Esophagus muscularis mucosa (tissue), 4 donors: ENCODE measurements at regions not wholly inside any gene's neighbourhood (a gene's known extent, or its start where the extent isn't known, plus 50 kb on each side); places are given as distances from the start of the nearest gene placed in this dataset.

Experiments
- DNase-seq: peaks from one replicate; pipeline ENCODE4 v3.0.0-alpha.2; 2017; ENCODE audit errors: extremely low spot score
- H3K27ac ChIP-seq, 4 donors: fragments of 200-600 bp; sonication (generic); replicated peaks in 1 of 4; 1 replicate in 3 of 4; 2 replicates in 1 of 4; pipeline ENCODE4 v1.5.1; 2016 to 2019; ENCODE audit warnings: mild to moderate bottlenecking in 1 of 4
- H3K27me3 ChIP-seq, 4 donors: fragments of 200-600 bp; sonication (generic); one replicate each; pipeline versions ENCODE4 v1.5.1 to v1.6.0; 2016 to 2019
- H3K36me3 ChIP-seq, 4 donors: fragments of 200-600 bp; sonication (generic); one replicate each; pipeline ENCODE4 v1.5.1; 2016 to 2019
- H3K4me1 ChIP-seq, 4 donors: fragments of 200-600 bp; sonication (generic); one replicate each; pipeline ENCODE4 v1.5.1; 2016 to 2019
- H3K4me3 ChIP-seq, 4 donors: fragments of 200-600 bp; sonication (generic); 1 replicate in 2 of 4; 2 replicates in 2 of 4; pipeline ENCODE4 v1.5.1; 2016 to 2019; ENCODE audit warnings: mild to moderate bottlenecking in 4 of 4, moderate library complexity in 1 of 4
- H3K9me3 ChIP-seq, 4 donors: fragments of 200-600 bp; sonication (generic); 1 replicate in 3 of 4; 2 replicates in 1 of 4; pipeline ENCODE4 v1.5.1; 2016 to 2019
- CTCF ChIP-seq, 3 experiments: fragments of 200-600 bp in 2 of 3; fragments of 450-650 bp in 1 of 3; sonication (generic) in 2 of 3; IDR thresholded peaks; one replicate each; pipeline ENCODE4 v1.5.1; 2017 to 2019; ENCODE audit warnings: antibody characterized with exemption in 3 of 3, mild to moderate bottlenecking in 2 of 3, moderate library complexity in 1 of 3
- EP300 ChIP-seq: sonication (generic); formaldehyde crosslinking; IDR thresholded peaks from one replicate; pipeline ENCODE4 v1.6.1; 2017; ENCODE audit warnings: antibody characterized with exemption
- POLR2A ChIP-seq: fragments of 450-650 bp; IDR thresholded peaks from one replicate; pipeline ENCODE4 v1.6.1; 2017; ENCODE audit warnings: antibody characterized with exemption, moderate library complexity, mild to moderate bottlenecking, low read depth
- POLR2AphosphoS5 ChIP-seq, 2 donors: sonication (generic); formaldehyde crosslinking; IDR thresholded peaks; one replicate each; pipeline ENCODE4 v1.6.1; 2017; ENCODE audit warnings: antibody characterized with exemption in 2 of 2
- WGBS: methylation state at CpG from one replicate; pipeline ENCODE4 v1.1.5; 2018; 5-methylcytosine and 5-hydroxymethylcytosine counted together
- intact Hi-C: fragments of 100-400 bp; cut with DNase I; formaldehyde crosslinking; loops from one replicate; pipeline ENCODE4 v1.15.1; 2023

GRCh38 chr5:39816866-39817265 is 392.1 kb upstream of the DAB2 start:
- no peak for DNase-seq
- intact Hi-C loops, result no loop called here
- Histone ChIP-seq H3K4me1 (peaks cover 0 to 22% (median 6%) of the 10 kb centered on the region in 4 donors), H3K9me3 (no peaks in the 10 kb centered on the region), H3K27ac (peak overlapping the region in 1 of 4 donors; percentile 42), H3K36me3 (no peaks in the 10 kb centered on the region), H3K4me3 (no peak overlapping the region), H3K27me3 (no peaks in the 10 kb centered on the region)
- TF ChIP-seq POLR2AphosphoS5 (IDR thresholded peaks at IDR 0.05), result no peak
- no peak for TF ChIP-seq EP300
- no peak for TF ChIP-seq CTCF (IDR thresholded peaks at IDR 0.05)
- no peak for TF ChIP-seq POLR2A
- WGBS, result 65% methylated on average over 3 of the region's 3 CpGs

- TF ChIP-seq EP300, result no peak
- TF ChIP-seq POLR2A, result no peak
- no peak for TF ChIP-seq POLR2AphosphoS5 (IDR thresholded peaks at IDR 0.05)
- TF ChIP-seq CTCF (IDR thresholded peaks at IDR 0.05), result no peak
- H3K4me3 ChIP-seq, result no peak overlapping the region
- H3K9me3 ChIP-seq, result no peaks in the 10 kb centered on the region
- intact Hi-C loops, result no loop called here
- H3K27ac ChIP-seq, result no peak overlapping the region
- H3K4me1 ChIP-seq, result peaks cover 0 to 22% (median 6%) of the 10 kb centered on the region in 4 donors
- no peaks in the 10 kb centered on the region for H3K27me3 ChIP-seq
- WGBS, result 62% methylated on average over 5 of the region's 5 CpGs
- no peak for DNase-seq
- no peaks in the 10 kb centered on the region for H3K36me3 ChIP-seq
Observed at GRCh38 chr5:39816156-39816845, 391.5 kb upstream of the DAB2 start.

- intact Hi-C loops, result no loop called here
- no peaks in the 10 kb centered on the region for H3K9me3 ChIP-seq
- H3K4me3 ChIP-seq, result no peak overlapping the region
- no peak for TF ChIP-seq CTCF (IDR thresholded peaks at IDR 0.05)
- no peak for TF ChIP-seq EP300
- TF ChIP-seq POLR2A, result no peak
- TF ChIP-seq POLR2AphosphoS5 (IDR thresholded peaks at IDR 0.05), result no peak
- no peaks in the 10 kb centered on the region for H3K27me3 ChIP-seq
- no peak for DNase-seq
- H3K36me3 ChIP-seq, result no peaks in the 10 kb centered on the region
- H3K4me1 ChIP-seq, result peaks cover 0 to 22% (median 6%) of the 10 kb centered on the region in 4 donors
- peak overlapping the region in 1 of 4 donors; percentile 8 for H3K27ac ChIP-seq
- 51% methylated on average over 2 of the region's 2 CpGs for WGBS
Observed at GRCh38 chr5:39815711-39816110, 390.9 kb upstream of the DAB2 start.

- Histone ChIP-seq H3K36me3 (no peaks in the 10 kb centered on the region), H3K27me3 (no peaks in the 10 kb centered on the region), H3K4me1 (peaks cover 0 to under 1% (median under 1%) of the 10 kb centered on the region in 4 donors), H3K4me3 (no peak overlapping the region), H3K9me3 (no peaks in the 10 kb centered on the region), H3K27ac (no peak overlapping the region)
- intact Hi-C loops, result no loop called here
- TF ChIP-seq EP300, result no peak
- DNase-seq, result no peak
Observed at GRCh38 chr5:39811381-39811780, 386.6 kb upstream of the DAB2 start.

GRCh38 chr5:39808656-39809055 is 383.9 kb upstream of the DAB2 start:
- no peak for DNase-seq
- WGBS, result 85% methylated on average over 6 of the region's 6 CpGs
- Histone ChIP-seq H3K4me3 (no peak overlapping the region), H3K27ac (no peak overlapping the region), H3K36me3 (no peaks in the 10 kb centered on the region), H3K27me3 (no peaks in the 10 kb centered on the region), H3K4me1 (peaks cover 0 to 5% (median 2%) of the 10 kb centered on the region in 4 donors), H3K9me3 (no peaks in the 10 kb centered on the region)
- intact Hi-C loops, result no loop called here
- TF ChIP-seq EP300 (no peak), CTCF (IDR thresholded peaks at IDR 0.05) (no peak)
